Dermis blood vessel endothelial cell (primary cell): ENCODE measurements at regions not wholly inside any gene's neighbourhood (a gene's known extent, or its start where the extent isn't known, plus 50 kb on each side); places are given as distances from the start of the nearest gene placed in this dataset.

Experiments
- DNase-seq: peaks from one replicate; pipeline ENCODE4 v3.0.0; 2010

DNA sequence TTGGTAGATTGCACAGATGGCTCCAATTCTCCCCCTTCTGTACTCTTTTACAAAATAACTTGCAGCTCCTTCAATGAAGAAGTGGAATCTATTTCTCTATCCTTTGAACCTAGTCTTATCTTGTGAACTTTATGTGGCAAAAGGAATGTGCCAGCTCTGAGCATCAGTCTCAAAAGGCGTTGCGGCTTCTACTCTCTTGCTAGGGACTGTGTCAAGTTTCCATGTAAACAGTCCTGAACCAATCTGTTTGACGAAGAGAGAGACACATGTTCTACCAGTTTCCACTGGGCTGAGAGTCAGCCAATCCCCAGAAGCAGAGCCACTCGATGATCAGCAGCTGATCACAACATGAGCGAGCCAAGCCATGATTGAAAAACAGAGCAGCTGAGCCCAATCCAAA, 439.7 kb upstream of the SETBP1 start:
- no peak for DNase-seq

DNA sequence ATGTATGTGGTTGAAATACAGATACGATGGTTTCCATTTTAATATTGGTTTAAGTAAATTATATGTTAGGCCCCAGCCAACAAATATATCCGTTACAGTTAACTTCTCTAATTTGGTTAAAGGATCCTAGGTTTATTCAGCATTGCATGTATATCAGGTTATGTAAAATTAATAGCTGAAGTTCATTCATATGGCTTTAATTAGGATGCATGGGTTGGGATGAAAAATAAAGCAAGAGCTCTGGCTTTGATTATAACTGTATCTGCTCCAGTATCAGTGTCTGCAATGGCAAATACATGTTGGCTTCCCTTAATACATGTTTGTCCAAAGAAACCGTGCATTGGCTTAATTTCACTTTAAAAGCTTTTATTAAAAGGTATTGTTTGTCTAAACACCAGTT, 435.7 kb upstream of the SETBP1 start:
- DNase-seq: no peak

DNA sequence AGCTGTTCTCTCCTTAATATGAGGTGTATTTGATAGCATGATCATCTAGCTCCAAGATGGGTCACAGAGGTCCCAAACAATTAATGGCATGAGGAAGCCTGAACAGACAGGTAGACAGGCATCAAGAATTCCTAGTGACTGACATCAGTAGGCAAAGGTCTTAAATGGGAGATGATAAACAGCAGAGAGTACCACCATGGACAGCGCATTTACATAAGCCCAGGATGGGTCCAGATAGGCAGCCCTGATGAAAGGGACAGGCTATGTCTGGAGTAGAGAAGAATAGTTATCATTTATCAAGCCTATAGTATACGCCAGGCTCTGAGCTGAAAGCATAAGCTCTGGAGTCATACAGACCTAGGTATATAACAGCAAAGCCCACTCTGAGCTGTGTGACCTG, 434.7 kb upstream of the SETBP1 start:
- no peak for DNase-seq

DNA sequence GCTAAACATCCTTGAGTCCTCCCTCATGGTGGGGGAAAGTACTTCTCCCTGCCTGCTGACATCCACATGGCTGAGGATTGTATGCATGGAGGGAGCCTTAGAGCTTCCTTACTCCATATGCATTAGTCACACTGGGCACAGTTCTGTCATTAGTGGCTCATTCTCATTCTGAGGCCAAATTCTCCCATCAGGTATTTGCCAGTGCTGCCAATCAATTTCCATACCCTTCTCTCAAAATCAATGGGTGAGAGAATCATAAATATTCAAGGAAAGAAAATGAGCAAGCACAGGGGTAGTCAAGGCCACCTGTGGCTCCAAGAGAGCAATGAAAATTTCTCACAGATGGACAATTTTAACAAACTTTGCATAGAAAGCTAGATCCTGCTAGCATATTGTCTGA, 422.6 kb upstream of the SETBP1 start:
- DNase-seq: no peak

DNA sequence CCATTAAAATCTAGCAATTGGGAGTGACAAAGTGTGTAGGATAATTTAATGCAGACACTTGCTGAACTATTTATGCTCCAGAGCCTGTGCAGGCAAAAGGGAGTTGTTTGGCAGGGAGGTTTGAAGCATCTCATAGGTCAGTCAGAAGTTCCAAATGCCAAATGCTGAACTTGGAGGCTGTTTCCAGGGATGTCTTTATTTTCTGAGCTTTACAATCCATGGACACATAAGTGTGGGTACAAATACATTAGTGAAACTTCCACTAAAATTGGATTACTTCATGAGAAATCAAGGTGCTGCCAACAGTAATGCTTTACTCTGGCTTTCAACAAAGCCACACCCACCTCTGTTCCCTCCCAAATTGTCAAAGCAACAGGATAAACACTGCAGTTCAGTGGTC, 422.1 kb upstream of the SETBP1 start:
- DNase-seq: no peak

DNA sequence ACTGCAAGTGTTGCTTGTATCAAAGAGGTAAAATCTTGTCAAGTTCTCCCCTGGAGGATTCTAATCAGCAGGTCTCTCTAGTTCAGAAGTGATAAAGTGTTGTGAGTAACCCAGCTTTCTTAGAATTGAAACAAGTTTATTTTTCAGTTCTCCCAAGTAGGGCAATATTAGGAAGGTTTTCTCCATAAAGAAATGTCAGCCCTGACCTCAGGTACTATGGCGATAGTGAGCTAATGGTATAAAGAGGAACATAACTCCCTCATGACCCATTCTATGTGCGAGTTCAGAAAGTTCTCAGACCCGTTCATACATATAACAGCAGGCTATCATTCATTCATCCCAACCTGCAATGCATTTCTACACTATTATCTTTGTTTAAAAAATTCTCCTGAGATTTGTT, 421.1 kb upstream of the SETBP1 start:
- DNase-seq: no peak

DNA sequence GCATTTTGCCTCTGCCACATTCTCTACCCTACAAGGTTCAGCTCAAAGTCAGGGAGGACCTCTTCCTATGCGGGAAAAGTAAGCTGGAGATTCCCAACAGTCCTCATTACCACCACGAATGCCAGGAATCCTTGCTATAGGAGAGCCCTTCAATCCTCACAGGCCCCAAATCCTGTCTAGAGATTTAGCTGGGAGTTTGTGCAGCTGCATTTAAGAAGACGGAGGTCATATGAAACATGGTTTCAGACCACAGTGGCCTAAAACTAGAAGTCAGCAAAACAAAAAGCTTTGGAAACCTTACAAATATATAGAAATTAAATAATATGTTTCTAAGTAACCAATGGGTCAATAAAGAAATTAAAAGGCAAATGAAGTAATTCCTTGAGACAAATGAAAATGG, 415.3 kb upstream of the SETBP1 start:
- no peak for DNase-seq

DNA sequence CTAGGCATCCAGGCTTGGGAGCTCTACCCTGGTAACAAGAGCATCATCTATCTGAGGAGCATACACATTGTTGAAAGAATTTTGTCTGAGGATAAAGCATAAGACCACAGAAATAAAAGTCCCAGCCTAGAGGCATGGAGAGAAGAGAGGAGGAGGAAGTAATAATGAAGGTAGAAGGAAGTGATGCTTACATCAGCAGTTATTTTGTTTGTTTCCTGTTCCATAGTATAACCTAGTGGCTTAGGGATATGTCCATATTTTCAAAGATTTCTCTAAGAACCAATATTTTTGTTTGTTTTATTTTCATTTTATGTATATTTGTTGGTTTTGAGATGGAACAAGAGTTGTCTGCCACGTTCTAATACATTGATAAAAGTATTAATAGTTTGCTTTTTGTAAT, 407.4 kb upstream of the SETBP1 start:
- DNase-seq: no peak

DNA sequence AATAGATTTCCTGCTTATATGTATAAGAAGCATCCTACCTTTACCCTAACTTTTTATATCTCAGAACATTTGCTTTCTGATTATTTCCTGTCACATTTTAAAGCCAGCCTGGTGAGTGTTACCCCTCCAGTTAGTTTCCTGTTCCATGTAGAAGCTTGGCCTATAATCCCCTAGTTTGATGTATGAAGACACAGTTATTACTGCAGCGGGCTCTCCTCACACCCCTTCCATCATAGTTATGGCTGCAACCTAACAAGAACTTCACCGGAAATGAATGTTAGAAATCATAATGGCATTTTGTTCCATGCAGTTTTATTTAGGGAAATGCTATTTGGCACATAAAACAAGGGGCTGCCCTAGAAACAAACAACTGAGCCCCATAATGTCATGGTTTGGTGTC, 400.2 kb upstream of the SETBP1 start:
- no peak for DNase-seq

DNA sequence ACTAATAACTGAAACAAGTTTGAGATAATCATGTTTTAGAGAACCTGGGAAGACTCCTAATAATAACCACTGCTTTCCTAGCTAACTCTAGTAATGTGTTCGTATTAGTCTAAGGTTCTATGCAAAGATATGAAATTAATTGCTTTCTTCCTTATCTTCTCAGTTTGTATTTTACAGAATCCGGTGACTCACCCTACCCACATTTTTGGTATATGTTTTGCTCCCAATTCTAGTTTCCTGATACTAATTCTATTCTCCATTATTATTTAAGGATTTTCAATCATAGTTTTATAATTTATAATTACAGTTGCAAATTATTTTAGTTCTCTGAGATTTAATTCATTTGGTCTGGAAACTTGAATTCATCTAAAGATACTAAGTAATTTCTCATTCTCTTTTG, 394.6 kb upstream of the SETBP1 start:
- DNase-seq: no peak

DNA sequence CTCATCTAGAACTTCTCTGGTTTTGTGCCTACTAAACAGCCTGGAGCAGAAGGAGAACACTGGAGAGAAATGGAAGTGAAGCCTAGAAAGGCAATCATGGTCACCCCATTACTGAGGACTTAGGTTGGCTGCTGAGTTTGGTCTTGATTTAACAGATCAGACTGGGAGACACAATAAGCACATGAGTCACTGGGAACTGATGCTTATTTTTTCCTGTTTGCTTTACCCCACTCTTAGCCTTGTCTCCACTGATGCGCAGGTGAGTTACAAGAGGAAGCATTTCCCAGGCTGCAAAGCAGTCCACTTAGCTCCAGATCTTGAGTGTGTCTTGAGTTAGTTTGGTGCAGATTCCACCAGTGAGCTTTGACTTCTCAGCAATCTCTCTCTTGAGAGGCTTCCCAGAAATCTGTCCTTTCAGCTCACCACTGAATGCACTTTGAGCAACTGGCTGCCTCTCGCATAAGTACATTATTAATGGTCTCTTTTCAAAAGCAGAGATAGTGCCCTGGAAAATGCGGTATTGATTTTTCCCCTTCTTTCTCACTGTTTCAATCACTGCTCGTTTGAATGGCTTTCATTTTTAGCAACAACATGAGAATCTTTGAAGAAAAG, 390.2 kb upstream of the SETBP1 start:
- DNase-seq: no peak

DNA sequence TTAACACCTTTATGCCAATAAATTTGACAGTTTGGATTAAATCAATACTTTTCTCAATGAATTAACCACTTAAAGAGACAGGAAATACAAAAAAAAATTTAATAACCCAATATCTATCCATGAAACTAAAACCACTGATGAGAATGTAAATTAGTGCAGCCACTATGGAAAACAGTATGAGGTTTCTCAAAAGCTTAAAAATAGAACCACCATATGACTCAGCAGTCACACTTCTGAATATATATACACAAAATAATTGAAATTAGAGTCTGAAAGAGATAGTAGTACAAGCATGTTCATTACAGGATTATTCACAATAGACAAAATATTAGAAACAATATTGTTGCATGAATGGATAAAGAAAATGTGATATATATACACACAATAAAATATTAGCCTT, 382.1 kb upstream of the SETBP1 start:
- no peak for DNase-seq

DNA sequence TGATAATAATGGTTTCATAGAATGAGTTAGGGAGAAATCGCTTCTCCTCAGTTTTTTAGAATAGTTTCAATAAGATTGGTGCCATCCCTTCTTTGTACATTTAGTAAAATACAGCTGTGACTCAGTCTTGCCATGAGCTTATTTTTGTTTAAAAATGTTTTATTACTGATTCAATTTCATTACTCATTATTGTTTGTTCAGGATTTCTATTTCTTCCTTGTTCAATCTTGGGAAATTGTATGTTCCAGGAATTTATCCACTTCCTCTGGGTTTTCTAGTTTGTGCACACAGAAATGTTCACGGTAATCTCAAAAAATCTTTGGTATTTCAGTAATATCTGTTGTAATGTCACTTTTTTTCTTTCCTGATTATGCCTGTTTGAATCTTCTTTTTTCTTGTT, 371.5 kb upstream of the SETBP1 start:
- no peak for DNase-seq

DNA sequence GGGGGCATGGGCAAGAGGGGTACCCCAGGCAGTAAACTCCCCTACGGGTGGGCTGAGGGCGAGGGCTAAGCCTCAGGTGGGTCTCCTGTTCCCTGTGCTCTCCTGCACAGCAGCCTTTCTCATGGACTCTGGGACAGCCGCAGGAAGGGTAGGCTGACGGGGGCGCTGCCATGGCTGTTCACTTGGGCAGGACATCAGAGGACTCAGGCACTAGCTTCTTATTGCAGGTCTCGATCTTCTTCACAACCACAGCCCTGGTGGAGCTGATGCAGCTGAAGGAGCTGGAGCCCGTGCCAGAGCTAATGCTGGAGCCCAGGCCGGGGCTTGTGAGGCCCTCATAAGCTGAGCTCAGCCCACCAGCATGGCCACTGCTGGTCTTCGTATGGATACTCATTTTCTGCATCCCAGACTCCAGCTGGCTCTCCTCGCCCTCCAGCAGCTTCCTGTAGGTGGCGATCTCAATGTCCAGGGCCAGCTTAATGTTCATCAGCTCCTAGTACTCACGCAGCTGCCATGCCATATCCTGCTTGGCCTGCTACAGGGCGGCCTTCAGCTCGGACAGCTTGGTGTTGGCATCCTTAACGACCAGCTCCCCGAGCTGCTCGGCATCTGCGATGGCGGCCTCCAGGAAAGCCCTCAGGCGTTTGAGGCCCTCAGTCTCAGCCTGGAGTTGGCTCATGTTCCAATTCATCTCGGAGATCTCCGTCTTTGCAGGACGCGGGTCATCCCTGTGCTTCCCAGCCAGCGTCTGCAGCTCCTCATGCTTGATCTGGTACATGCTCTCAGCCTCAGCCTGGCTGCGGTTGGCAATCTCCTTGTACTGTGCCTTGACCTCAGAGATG, 359.8 kb upstream of the SETBP1 start:
- no peak for DNase-seq

DNA sequence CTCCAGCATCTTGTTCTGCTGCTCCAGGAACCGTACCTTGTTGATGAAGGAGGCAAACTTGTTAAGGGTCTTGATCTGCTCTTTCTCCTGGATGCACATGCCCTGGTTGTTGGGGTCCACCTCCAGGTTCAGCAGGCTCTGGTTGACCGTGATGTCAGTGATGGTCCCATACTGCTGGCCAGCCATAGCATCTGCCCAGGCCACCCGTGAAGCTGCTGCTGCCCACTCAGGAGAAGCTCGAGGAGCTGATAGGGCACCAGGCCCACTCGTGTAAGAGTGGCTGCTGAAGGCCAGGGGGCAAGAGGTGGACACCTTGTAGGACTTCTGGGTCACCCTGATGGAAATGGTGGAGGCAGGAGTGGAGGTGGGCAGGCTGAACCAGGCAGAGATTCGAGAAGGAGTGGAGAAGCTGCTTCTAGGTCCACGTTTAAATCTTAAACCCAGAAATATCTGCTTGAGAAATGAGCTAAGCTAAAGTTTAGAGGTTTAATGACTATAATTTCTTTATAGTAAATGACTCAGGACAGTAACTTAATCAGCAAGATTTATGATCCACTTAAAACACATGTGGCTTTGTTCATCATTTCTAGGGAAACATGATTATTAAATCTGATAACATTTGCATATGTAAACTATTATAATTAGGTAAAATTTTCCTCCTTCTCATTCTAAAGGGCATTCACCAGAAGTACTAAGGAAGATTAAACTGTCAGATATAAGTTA, 358.7 kb upstream of the SETBP1 start:
- no peak for DNase-seq

DNA sequence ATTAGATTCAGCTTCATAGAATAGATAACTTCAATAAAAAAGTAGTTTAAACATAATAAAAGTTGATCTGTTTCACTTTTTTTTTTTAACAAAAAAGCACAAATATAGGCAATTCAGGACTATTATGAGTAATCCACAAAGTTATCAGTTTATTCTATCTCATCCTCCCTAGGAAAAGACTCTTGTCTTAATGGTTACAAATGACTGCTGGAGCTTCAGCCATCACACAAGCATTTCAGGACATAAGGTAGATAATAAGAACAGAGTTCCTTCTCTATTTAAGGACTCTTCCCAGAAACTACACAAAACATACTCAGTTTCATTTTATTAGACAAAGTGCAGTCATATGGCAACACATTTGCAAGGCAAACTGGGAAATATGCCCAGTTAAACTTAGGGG, 357.6 kb upstream of the SETBP1 start:
- DNase-seq: no peak

DNA sequence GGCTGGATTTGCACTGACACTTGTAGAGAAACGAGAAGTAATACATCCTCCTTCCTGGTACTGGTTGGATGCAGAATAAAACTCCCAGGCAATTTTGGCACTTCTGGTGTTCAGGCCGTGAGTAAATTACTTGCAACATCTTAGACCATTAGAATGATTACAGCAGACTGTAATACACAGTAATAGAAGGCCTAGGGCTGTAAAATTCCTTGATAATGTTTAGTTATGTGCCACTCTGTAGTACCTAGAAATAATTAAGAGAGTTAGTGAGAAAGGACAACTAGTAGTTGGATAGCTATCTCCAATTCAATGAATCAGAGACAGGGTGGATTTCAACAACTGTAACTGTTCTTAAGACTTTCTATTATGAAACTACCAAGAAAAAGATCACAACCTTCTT, 356.3 kb upstream of the SETBP1 start:
- no peak for DNase-seq

DNA sequence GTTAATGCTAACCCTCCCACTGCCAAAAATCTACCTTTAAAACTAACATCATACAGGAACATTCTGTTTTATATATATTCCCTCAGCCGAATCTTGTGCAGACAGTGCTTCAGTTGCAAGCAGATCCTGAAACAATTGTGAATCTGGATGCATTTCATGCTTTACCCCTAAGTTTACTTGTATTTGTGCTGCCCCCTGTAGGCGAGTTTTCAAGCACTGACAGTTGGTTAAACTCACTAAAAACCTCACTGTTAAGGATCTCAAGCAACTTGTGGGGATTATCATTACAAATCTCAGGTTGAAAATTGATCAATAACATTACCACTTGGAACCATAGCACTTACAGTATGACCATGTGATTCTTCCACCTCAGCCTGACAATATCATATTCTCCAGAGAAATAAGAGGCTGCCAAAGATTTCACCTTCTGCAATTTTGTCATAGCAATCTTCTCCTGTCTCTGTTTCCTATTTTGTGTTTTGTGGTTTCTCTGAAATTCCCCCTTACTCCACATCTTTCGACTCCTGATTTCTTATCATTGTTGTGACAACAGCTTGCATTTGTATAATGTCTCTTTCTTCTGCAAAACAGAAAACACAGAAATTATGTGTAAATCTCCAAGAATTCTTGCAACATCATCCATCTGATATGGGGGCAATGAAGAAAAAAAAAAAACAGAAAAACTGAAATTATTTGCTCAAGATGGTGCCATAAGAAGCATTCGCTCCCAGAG, 354.6 kb upstream of the SETBP1 start:
- peak; percentile 39 for DNase-seq

DNA sequence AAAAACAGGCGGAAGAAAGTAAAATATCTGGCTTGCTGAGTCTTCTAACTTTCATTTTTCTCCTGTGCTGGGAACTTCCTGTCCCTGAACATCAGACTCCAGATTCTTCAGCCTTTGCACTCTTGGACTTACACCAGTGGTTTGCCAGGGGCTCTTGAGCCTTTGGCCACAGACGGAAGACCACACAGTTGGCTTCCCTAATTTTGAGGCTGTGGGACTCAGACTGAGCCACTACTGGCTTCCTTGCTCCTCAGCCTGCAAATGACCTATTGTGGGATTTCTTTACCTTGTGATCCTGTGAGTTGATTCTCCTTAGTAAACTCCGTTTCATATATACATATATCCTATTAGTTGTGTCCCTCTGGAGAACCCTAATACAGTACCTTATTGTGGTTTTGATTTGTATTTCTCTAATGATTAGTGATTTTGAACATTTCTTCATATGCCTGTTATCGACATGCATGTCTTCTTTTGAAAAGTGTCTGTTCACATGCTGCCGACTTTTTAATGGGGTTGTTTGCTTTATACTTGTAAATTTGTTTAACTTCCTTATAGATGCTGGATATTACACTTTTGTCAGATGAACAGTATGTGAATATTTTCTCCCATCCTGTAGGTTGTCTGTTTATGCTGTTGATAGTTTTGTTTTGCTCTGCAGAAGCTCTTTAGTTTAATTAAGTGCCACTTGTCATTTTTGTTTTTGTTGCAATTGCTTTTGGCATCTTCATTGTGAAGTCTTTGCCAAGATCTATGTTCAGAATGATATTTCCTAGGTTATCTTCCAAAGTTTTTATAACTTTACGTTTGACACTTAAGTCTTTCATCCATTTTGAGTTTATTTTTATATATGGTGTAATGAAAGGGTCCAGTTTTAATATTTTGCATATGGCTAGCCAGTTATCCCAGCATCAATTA, 348.8 kb upstream of the SETBP1 start:
- DNase-seq: no peak

DNA sequence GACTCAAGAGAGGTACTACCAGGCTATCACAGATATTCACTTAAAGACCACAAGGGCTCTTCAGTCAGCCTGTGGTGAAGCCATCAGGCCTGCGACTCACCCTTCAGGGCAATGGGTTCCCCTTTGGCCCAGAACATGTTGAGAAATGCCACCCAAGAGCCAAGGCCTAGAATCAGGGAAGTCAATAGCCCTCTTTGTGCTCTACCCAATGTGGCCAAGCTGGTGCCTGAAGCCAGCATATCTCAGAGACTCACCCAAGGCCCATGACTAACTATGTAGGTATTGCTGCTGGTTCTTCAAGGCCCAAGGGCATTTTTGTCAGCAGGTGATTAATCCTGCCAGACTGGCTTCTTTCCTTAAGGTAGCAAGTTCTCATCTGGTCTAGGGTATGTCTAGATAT, 338.9 kb upstream of the SETBP1 start:
- DNase-seq: no peak

DNA sequence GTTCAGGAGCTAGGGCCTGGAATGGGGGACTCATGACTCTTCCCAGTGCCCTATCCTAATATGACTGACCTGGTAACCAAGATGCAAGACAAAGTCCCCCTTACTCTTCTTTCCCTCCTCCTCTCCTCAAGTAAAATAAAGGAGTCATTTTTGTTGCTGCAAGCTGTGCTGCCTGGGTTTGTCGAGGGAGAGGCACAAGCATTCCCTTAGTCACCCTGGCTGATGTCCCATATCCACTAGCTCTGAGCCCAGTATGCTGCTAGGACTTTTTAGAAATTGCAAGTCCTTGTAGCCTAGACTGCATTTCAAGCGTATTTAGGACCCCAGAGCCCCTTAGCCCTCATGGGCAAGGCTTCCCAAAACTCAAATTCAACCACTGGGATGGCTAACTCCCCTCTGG, 338.5 kb upstream of the SETBP1 start:
- no peak for DNase-seq

DNA sequence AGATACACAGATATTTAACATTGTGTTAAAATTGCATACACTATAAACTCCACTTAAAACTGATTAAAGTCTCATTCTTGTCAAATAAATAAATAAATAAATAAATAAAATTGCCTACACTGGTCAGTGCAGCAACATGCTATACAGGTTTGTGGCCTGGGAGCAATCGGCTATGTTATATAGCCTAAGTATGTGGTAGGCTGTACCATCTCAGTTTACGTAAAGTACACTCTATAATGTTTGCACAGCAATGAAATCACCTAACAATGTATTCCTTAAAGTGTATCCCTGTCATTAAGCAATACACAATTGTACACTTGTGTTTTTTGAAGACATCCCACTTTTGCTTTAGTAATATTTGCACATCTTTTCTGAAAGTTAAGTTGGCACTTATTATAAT, 337.7 kb upstream of the SETBP1 start:
- no peak for DNase-seq
